ENCODE measurements at regions not wholly inside any gene's neighbourhood (a gene's known extent, or its start where the extent isn't known, plus 50 kb on each side); places are given as distances from the start of the nearest gene placed in this dataset.
A peak's percentile ranks its signal among the peaks of the same experiment; 100 is the strongest.

DNA sequence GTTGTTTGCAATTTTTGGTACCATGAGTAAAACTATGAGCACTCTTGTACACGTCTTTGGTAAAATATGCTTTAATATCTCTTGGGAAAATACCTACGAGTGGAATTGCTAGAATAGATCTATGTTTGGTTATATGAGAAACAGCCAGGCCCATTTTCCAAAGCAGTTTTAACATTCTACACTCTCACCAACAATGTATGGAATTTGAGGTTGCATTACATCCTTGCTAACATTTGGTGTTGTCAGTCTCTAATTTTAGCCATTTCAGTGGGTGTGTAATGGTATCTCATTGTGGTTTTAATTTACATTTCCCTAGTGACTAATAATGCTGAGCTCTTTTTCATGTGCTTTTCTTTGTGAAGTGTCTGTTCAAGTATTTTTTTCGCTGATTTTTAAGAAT is 118.9 kb upstream of the TCF4 start:
- TF ChIP-seq, protein P1, sequence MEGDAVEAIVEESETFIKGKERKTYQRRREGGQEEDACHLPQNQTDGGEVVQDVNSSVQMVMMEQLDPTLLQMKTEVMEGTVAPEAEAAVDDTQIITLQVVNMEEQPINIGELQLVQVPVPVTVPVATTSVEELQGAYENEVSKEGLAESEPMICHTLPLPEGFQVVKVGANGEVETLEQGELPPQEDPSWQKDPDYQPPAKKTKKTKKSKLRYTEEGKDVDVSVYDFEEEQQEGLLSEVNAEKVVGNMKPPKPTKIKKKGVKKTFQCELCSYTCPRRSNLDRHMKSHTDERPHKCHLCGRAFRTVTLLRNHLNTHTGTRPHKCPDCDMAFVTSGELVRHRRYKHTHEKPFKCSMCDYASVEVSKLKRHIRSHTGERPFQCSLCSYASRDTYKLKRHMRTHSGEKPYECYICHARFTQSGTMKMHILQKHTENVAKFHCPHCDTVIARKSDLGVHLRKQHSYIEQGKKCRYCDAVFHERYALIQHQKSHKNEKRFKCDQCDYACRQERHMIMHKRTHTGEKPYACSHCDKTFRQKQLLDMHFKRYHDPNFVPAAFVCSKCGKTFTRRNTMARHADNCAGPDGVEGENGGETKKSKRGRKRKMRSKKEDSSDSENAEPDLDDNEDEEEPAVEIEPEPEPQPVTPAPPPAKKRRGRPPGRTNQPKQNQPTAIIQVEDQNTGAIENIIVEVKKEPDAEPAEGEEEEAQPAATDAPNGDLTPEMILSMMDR (conservative IDR thresholded peaks at IDR 0.05; ENCODE audit: low read depth, low read length) = no peak
- TF ChIP-seq BHLHE40 (IDR thresholded peaks at IDR 0.05; ENCODE audit: low read depth, low read length) = no peak
- no peak for TF ChIP-seq MXI1 (IDR thresholded peaks at IDR 0.05; ENCODE audit: borderline replicate concordance, low read depth, low read length)
- peak; percentile 78 for TF ChIP-seq CEBPB (IDR thresholded peaks at IDR 0.05; ENCODE audit: low read depth, low read length)
- TF ChIP-seq POLR2A (IDR thresholded peaks at IDR 0.05; ENCODE audit: low read depth, low read length) = no peak
- no peak for TF ChIP-seq RAD21 (IDR thresholded peaks at IDR 0.05; ENCODE audit: low read length)
- no peak for TF ChIP-seq MAFK (IDR thresholded peaks at IDR 0.05; ENCODE audit: low read depth, low read length)

Data from IMR-90 (cell line).